Epithelial cell of prostate (primary cell): ENCODE measurements at regions not wholly inside any gene's neighbourhood (a gene's known extent, or its start where the extent isn't known, plus 50 kb on each side); places are given as distances from the start of the nearest gene placed in this dataset.

Experiments
- DNase-seq: peaks from one replicate; pipeline ENCODE4 v3.0.0-alpha.2; 2011; ENCODE audit warnings: low read depth, low spot score
- H3K27ac ChIP-seq: fragments of 450-650 bp; 2 replicates; pipeline ENCODE4 v1.5.1; 2017; ENCODE audit warnings: mild to moderate bottlenecking

DNA sequence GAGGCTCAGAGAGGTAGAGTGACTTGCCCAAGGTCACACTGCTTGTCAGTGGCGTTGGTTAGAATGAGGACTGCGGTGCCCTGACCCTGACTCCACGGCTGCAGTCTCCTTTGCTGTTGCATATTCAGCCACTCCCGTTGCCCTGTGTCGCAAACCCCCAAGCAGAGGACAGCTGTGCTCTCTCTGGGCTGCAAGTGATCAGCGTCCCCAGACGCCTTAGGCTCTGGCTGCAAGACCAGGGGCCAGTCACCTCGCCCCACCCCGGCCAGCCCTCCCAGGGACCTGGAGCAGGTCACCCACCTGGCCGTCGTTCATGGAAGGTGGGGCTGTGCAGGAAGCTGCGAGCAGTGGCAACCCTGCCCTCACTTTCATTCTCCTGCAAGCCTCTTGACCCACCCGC is 51.7 kb upstream of the NANOS1 start:
- H3K27ac ChIP-seq: no peak overlapping the region
- DNase-seq: no peak

DNA sequence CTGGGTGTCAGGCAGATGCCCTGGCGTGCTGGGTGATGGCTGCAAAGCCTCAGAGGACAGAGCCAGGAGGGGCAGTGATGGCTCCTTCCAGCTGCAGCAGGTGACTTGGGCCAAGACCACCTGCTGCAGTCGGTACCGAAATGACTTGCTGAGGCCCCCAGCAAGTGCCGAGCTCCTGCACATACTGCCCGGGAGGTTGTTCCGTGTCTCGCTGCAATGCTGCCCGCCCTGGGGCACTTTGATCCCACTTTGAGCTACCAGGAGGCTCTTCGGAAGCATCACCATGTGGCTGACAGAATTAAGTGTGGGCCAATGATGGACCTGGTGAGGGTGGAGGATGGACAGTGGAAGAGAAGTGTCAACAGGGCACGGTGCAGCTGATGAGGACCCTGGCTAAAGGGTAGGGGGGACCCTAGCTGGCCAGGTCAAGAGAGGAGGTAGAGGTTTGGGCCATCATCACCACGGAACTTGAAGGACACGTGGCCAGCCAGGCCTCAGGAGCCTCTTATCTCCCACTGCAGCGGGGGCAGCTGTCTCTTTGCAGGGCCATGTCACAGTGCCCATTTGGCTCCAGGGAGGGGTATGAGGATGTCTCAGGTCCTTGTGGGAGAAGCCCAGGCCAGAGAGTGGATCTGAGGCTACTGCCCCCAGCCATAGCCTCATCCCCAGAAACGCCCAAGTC is 51.1 kb upstream of the NANOS1 start:
- DNase-seq: no peak
- no peak overlapping the region for H3K27ac ChIP-seq

DNA sequence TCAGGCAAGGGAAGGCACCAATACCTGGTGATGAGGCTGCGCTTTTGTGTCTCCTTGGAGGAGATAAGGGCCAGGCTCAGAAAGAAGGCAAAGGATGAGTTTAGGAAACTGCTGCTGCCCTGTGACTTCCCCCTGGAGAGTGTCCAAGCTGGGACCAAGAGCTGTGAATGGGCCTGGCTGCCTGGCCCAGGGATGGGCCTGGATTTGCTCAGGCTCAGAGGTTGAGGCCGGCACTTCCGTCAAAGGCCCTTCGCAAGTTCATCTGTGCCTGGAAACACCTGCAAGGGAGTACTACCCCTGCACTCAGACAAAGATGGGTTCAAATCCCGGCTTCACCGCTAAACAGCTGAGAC is 50.5 kb upstream of the NANOS1 start:
- no peak overlapping the region for H3K27ac ChIP-seq
- no peak for DNase-seq

DNA sequence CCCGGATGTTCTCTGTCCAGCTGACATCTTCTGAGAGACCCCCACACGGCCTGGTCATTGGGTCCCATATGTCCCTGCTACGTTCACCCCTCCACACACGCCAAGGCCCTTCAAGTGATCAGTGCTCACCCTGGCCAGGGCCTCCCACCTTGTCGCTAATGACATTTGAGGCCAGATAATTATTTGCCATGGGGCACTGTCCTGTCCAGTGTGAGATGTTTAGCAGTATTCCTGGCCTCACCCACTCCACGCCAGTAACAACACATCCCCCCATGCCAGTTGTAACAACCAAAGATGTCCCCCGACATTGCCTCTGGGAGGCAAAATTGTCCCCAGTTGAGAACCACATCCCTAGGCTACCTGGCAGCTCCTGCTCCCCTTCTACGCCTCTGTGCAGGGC is 49.9 kb upstream of the NANOS1 start:
- H3K27ac ChIP-seq: no peak overlapping the region

More for the DNA sequence above, 49.9 kb upstream of the NANOS1 start:
- no peak for DNase-seq
